Ascending aorta (tissue), 2 donors: ENCODE measurements at regions not wholly inside any gene's neighbourhood (a gene's known extent, or its start where the extent isn't known, plus 50 kb on each side); places are given as distances from the start of the nearest gene placed in this dataset.

ENCODE experiments used
- DNase-seq, 2 donors: peaks; one replicate each; pipeline ENCODE4 v3.0.0-alpha.2; 2019; ENCODE audit warnings: low spot score in 2 of 2
- H3K27ac ChIP-seq, 2 donors: fragments of 200-600 bp; sonication (generic); one replicate each; pipeline ENCODE4 v1.5.1; 2016 to 2017; ENCODE audit warnings: mild to moderate bottlenecking in 1 of 2
- H3K27me3 ChIP-seq: fragments of 200-600 bp; sonication (generic); one replicate; pipeline ENCODE4 v1.5.1; 2017
- H3K36me3 ChIP-seq, 2 donors: fragments of 200-600 bp; sonication (generic); one replicate each; pipeline ENCODE4 v1.5.1; 2016
- H3K4me1 ChIP-seq, 2 donors: fragments of 200-600 bp; sonication (generic); one replicate each; pipeline ENCODE4 v1.5.1; 2016 to 2017; ENCODE audit warnings: mild to moderate bottlenecking in 1 of 2
- H3K4me3 ChIP-seq, 2 donors: fragments of 200-600 bp; sonication (generic); one replicate each; pipeline ENCODE4 v1.5.1; 2016 to 2017; ENCODE audit warnings: mild to moderate bottlenecking in 1 of 2
- H3K9me3 ChIP-seq, 2 donors: fragments of 200-600 bp; sonication (generic); one replicate each; pipeline ENCODE4 v1.5.1; 2016
- intact Hi-C: fragments of 100-400 bp; cut with DNase I; formaldehyde crosslinking; loops from one replicate; pipeline ENCODE4 v1.15.1; 2023
- TF ChIP-seq, protein P1 (sequence below), 3 experiments: fragments of 200-600 bp in 2 of 3; fragments of 450-650 bp in 1 of 3; sonication (generic) in 2 of 3; IDR thresholded peaks; one replicate each; pipeline ENCODE4 v1.5.1; 2016 to 2019; ENCODE audit warnings: antibody characterized with exemption in 3 of 3, mild to moderate bottlenecking in 1 of 3, moderate library complexity in 1 of 3

DNA sequence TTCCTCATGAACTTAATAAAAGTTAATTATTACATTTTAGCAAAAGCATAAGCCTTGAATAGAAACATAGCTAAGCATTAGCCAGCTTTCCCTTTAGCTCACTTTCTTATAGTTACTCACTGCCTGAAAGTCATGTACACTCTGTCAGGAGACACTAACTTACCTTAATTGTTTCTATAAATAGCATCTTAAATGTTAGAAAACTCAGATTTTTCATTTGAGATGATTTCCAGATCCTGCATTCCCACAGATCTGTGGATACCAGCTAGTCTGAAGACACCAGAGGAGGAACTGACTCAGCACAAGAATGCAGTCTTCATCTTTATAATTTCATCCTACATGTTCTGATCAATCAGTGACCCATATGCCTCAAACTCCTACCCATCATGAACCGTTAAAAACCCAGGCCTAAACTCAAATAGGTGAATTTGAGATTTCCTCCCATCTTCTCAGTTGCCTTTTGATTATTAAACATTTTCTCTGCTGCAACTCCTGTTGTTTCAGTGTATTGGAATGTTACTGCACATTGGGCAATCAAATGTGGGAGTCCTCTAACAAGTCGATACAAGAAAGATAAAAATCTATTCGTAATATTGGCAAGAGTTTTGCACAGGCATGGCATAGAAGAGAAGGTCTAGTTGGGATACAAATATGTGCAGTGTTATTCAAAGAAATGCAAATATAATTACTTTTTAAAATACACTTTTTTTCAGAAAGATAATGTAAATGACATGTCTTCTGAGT, 857.4 kb upstream of the CDH2 start:
- H3K27me3 ChIP-seq, result no peaks in the 10 kb centered on the region
- no peak overlapping the region for H3K27ac ChIP-seq
- no peak for DNase-seq
- no peaks in the 10 kb centered on the region for H3K36me3 ChIP-seq
- H3K4me1 ChIP-seq, result no peaks in the 10 kb centered on the region
- TF ChIP-seq, protein P1, sequence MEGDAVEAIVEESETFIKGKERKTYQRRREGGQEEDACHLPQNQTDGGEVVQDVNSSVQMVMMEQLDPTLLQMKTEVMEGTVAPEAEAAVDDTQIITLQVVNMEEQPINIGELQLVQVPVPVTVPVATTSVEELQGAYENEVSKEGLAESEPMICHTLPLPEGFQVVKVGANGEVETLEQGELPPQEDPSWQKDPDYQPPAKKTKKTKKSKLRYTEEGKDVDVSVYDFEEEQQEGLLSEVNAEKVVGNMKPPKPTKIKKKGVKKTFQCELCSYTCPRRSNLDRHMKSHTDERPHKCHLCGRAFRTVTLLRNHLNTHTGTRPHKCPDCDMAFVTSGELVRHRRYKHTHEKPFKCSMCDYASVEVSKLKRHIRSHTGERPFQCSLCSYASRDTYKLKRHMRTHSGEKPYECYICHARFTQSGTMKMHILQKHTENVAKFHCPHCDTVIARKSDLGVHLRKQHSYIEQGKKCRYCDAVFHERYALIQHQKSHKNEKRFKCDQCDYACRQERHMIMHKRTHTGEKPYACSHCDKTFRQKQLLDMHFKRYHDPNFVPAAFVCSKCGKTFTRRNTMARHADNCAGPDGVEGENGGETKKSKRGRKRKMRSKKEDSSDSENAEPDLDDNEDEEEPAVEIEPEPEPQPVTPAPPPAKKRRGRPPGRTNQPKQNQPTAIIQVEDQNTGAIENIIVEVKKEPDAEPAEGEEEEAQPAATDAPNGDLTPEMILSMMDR (IDR thresholded peaks at IDR 0.05), result no peak
- H3K9me3 ChIP-seq, result no peaks in the 10 kb centered on the region
- H3K4me3 ChIP-seq, result no peak overlapping the region
- intact Hi-C loops, result no loop called here

DNA sequence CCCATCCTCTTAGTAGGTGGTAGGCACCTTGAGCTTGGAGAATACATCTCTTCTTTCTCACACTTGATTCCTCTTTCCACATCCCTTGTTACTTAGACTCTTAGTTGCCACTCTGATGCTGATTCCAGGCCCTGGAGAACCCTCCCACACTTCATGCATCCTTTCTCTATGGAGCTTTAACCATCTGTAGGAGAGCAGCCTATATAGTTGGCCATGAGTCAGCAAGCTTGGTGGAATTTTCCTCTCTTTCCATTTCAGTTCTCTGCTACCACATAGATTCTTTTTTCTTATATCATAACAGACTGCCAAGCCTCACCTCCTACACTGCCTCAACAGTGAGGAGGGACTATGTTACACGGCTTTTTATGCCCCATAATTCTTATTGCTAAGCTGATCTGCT, 851.6 kb upstream of the CDH2 start:
- DNase-seq, result no peak
- H3K27me3 ChIP-seq, result no peaks in the 10 kb centered on the region
- H3K4me1 ChIP-seq, result no peaks in the 10 kb centered on the region
- intact Hi-C loops, result no loop called here
- no peak overlapping the region for H3K27ac ChIP-seq
- TF ChIP-seq, protein P1 (IDR thresholded peaks at IDR 0.05), result no peak
- no peaks in the 10 kb centered on the region for H3K9me3 ChIP-seq
- no peak overlapping the region for H3K4me3 ChIP-seq
- H3K36me3 ChIP-seq, result no peaks in the 10 kb centered on the region

- TF ChIP-seq, protein P1 (IDR thresholded peaks at IDR 0.05), result no peak
- H3K9me3 ChIP-seq, result no peaks in the 10 kb centered on the region
- no peaks in the 10 kb centered on the region for H3K4me1 ChIP-seq
- no peak for DNase-seq
- H3K27ac ChIP-seq, result no peak overlapping the region
- no peak overlapping the region for H3K4me3 ChIP-seq
- no peaks in the 10 kb centered on the region for H3K27me3 ChIP-seq
- no peaks in the 10 kb centered on the region for H3K36me3 ChIP-seq
- intact Hi-C loops, result no loop called here
Measured at GRCh38 chr18:29018976-29019375, 842.0 kb upstream of the CDH2 start.

DNA sequence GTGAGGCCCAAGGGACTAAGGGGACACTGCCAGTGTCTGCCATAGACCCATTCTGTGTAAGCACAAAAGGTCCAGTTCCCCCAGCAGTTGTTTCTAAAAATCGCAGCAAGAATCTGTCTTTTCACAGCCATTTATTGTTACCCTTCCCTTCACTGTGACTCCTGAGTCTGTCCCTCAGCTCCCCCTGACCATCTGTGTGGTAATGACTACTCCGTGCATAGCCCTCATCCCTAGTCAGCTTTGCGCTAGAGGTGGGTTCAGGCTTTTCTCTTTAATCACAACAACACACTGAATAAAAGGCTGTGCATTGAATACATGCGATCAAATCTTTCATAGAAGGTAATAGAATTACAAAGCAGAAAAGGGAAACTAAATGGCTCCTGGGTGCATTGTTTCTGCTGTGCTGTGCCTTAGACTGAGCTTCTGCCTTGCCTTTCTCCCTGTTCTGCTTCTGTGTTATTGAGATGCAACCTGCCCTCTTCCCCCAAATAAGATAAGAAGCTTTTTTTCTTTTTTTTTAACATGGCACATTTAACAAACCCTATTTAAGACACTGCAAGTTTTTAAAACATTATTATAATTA, 836.0 kb upstream of the CDH2 start:
- Histone ChIP-seq H3K4me3 (no peak overlapping the region), H3K4me1 (no peaks in the 10 kb centered on the region), H3K9me3 (no peaks in the 10 kb centered on the region), H3K27ac (no peak overlapping the region), H3K27me3 (no peaks in the 10 kb centered on the region), H3K36me3 (no peaks in the 10 kb centered on the region)
- intact Hi-C loops, result no loop called here
- TF ChIP-seq, protein P1 (IDR thresholded peaks at IDR 0.05), result no peak
- no peak for DNase-seq

GRCh38 chr18:29012364-29012763, 835.4 kb upstream of the CDH2 start:
- intact Hi-C loops, result no loop called here
- Histone ChIP-seq H3K9me3 (no peaks in the 10 kb centered on the region), H3K27me3 (no peaks in the 10 kb centered on the region), H3K36me3 (no peaks in the 10 kb centered on the region), H3K4me3 (no peak overlapping the region), H3K27ac (no peak overlapping the region), H3K4me1 (no peaks in the 10 kb centered on the region)
- TF ChIP-seq, protein P1 (IDR thresholded peaks at IDR 0.05), result no peak
- no peak for DNase-seq
